Right lobe of liver (tissue), 4 donors: ENCODE measurements at regions not wholly inside any gene's neighbourhood (a gene's known extent, or its start where the extent isn't known, plus 50 kb on each side); places are given as distances from the start of the nearest gene placed in this dataset.

Experiments used
- CTCF ChIP-seq, 4 donors: fragments of 200-600 bp in 3 of 4; fragments of 450-650 bp in 1 of 4; IDR thresholded peaks; one replicate each; pipeline versions ENCODE4 v1.5.1 to v1.8.0; 2016 to 2022; ENCODE audit warnings: antibody characterized with exemption in 4 of 4, mild to moderate bottlenecking in 2 of 4
- POLR2A ChIP-seq: fragments of 450-650 bp; IDR thresholded peaks from one replicate; pipeline ENCODE4 v1.6.1; 2017; ENCODE audit warnings: antibody characterized with exemption, mild to moderate bottlenecking
- donor health status: DM: no; HTN: no; CAD: no.
- donor health status: DM: no; HTN: no; CAD: no.
- donor health status: DM: no; HTN: yes; CAD: no.

- TF ChIP-seq CTCF (IDR thresholded peaks at IDR 0.05) (no peak), POLR2A (no peak)
These were observed 932.2 kb downstream of the TBC1D22A start for GRCh38 chr22:47694536-47695130.
